Right lung (tissue), 2 donors: ENCODE measurements at regions not wholly inside any gene's neighbourhood (a gene's known extent, or its start where the extent isn't known, plus 50 kb on each side); places are given as distances from the start of the nearest gene placed in this dataset.

Experiments used
- DNase-seq, 2 donors: peaks; one replicate each; pipeline ENCODE4 v3.0.0-alpha.2; 2013

- no peak for DNase-seq
Measured at GRCh38 chr2:128967646-128968045, 649.0 kb upstream of the HS6ST1 start.

DNA sequence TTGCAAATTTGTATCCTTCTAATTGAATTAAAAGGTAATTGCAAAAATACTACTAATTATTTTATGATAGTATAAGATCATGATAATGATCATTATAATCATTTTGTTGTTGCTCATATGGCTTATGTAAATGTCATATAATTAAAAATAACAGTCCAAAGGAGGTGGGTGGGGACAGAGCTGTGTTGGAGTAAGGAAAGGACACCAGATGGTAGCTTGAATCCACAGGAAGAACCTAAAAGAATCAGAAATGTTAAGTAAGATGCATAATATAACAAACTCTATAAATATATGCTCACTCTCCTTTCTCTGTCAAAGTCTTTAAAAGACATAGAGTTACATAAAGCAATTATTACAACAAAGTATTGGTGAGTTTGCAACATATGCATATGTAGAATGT, 650.7 kb upstream of the HS6ST1 start:
- DNase-seq: no peak

- DNase-seq: no peak
Measured at GRCh38 chr2:128970332-128971116, 651.9 kb upstream of the HS6ST1 start.

DNA sequence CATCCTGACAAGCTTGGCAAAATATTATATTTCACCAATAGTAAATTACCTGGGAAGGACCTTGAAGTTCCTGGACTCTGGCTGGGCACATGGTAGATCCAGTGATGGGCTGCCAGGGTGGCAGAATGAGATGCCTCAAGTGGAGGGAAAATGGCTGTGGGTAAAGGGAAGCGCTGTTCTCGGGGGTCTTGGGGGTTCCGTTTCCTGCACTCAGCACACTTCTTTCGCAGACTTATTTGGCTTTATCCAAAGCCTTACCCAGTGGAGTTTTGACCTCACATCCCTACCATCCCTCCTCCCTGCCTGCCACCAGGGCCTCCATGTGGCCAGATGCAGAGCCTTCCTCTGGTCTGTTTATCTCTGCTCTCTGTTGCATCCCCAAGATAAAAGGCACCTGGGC, 654.9 kb upstream of the HS6ST1 start:
- no peak for DNase-seq

DNA sequence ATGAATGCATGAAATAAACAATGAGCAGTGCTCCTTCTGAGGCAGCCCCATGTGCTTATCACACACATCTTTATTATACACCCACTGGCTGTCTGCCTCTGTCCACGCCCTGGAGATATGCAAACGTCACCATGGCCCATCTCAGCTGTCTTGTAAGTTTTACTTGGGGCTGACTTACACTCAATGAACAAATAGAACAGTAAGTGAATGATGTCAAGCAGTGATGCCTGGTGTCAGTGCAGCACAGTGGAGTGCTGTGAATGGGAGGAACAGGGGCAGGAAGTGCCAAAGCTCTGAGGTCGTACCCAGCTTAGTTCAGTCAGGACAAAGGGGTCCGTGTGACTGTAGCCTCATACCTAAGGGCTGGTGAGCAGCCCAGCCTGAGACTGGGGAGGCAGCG, 659.5 kb upstream of the HS6ST1 start:
- DNase-seq: no peak

DNA sequence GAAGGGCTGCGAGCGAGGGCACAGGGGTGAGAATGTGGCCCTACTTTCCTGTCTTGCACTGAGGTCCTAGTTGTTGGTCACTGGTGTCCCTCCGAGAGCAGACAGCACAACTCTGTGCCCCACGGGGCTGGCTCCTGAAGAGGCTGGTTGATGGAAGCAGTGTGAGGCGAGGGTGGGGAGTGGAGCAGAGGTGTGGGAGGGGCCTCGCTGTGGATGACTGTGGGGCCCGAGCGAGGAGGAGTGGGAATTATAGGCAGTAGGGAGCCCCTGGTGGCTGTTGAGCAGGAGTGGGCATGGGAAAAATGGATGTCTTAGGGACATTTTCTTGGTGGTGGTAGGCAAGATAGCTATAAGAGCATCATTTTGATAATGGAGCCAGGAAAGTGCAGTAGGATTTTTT, 660.5 kb upstream of the HS6ST1 start:
- DNase-seq: no peak

DNA sequence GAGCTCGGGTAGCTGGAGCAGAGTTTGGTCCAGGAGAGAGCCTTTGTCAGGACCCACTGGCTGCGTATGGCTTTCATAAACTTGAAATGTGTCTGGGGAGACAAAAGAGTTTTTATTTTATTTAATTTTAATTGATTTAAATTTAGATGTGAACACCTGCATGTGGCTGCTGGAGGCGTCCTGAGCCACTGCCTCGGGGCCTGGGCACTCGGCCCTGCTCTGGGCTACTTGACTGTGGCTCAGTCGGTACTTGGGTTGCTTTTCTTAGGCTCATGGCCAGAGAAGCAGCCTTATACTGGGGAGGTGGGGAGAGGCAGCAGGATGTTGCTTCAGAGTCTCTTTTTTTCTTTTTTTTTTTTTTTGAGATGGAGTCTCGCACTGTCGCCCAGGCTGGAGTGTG, 661.8 kb upstream of the HS6ST1 start:
- DNase-seq: no peak

- no peak for DNase-seq
Measured at GRCh38 chr2:128981353-128981752, 662.7 kb upstream of the HS6ST1 start.

- no peak for DNase-seq
Measured at GRCh38 chr2:128982001-128982400, 663.3 kb upstream of the HS6ST1 start.

DNA sequence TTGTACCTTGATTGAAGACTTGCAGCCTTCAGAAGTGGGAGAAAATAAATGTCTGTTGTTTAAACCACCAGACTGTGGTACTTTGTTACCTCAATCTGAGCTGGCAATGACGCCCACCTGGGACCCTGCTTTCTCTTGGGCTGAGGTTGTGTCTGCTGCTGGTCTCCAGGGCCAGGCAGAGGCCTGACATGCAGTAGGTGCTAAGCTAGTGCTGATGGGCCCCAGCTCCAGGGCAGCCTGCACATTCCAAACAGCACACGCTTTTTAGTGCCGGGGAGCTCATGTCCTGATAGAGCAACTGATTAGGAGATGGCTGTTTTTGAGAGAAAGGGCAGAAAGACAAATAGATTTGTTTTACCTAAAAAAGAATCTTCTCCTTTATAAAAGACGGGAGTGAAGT, 664.0 kb upstream of the HS6ST1 start:
- no peak for DNase-seq

DNA sequence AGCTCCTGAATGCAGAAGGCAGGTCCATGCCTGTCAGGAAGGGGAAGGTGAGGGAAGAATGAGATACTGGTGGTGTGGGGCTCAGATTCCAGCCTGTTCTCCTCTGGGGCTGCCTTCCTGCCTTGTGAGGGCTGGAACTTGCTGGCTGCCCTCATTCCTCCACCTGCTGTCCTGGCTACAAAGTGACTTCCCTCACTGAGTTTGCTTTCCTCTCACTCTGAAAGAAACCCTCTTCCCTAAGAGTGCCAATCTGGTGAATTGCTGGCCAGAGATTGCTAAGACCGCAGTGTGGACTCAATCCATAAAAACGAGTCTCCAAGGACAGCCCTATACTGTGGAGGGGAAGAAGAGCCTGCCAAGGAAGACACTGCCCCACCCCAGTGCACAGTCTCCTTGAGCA, 664.4 kb upstream of the HS6ST1 start:
- no peak for DNase-seq

DNA sequence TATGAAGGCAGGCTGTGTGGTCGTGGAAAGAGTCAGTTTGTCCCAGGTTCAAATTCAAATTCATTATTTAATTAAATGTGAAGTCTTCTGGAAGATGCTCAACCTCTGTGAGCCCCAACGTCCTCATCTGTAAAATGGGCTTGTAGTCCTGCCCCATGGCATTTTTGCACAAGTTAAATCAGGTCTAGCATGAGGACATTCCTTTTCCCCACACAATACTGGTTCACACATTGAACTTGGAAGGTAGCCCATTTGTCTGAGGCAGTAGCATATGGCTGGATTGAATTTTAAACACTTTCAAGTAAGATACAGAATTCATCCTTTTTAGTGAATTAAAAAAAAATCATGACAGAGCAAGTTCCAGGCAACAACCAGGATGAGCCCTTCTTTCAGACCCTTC, 665.4 kb upstream of the HS6ST1 start:
- no peak for DNase-seq

DNA sequence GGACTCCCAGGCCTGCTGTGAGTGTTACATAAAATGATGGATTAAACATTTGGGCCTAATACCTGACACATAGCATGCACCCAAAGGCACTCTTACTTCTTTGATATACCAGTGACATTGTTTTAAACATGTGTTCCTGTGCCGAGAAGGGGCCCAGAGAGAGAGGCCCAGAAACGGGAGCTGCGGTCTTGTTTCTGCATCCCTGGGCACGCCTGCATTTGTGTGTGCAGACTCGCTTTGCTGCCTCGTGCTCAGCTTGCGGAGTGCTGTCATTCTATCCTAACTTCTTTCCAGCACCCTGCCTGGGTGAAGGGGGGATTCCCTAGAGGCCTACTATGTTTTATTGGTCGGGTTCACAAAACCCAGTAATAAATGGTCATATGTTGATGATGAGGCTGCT, 666.2 kb upstream of the HS6ST1 start:
- no peak for DNase-seq

- no peak for DNase-seq
Measured at GRCh38 chr2:128986026-128986715, 667.5 kb upstream of the HS6ST1 start.

DNA sequence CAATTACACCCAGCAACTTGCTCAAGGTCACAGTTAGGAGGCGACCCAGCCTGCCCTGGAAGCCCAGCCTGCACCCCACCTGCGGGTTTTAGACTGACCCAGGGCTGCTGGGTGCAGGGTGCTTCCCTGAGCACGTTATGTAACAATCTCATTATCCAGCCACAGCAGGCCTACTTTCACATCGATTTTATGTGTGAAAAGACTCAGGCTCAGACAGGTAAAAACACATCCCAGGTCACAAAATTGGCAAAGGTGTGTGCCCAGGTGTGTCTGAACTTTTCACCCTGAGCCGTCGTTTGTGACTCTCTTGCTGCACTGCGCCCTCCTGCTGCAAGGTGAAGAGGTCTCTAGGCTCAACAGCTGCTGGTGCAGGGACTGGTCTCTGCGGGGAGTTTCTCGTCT, 668.2 kb upstream of the HS6ST1 start:
- no peak for DNase-seq

DNA sequence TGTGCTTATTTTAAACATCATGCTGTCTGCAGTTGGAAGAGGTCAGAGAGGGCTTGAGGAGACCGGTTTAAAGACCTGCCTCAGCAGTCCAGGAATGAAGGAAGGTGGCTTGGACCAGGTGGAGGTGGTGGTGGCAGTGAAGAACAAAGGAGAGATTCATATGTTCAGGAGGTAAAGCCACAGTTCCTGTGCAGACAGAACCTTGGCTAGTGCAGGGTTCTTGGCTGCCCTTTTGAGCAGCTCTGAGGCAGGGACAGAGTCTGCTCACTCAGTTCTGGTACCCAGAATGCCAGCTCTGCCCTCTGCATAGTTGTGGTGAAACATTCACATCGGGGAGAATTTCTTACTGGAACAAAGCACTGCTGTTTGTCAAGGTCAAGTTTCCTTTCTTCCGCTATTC, 669.7 kb upstream of the HS6ST1 start:
- no peak for DNase-seq

- DNase-seq: no peak
Measured at GRCh38 chr2:128988967-128989366, 670.3 kb upstream of the HS6ST1 start.

- no peak for DNase-seq
Measured at GRCh38 chr2:128995086-128995485, 676.4 kb upstream of the HS6ST1 start.

- no peak for DNase-seq
Measured at GRCh38 chr2:128996078-128996477, 677.4 kb upstream of the HS6ST1 start.

DNA sequence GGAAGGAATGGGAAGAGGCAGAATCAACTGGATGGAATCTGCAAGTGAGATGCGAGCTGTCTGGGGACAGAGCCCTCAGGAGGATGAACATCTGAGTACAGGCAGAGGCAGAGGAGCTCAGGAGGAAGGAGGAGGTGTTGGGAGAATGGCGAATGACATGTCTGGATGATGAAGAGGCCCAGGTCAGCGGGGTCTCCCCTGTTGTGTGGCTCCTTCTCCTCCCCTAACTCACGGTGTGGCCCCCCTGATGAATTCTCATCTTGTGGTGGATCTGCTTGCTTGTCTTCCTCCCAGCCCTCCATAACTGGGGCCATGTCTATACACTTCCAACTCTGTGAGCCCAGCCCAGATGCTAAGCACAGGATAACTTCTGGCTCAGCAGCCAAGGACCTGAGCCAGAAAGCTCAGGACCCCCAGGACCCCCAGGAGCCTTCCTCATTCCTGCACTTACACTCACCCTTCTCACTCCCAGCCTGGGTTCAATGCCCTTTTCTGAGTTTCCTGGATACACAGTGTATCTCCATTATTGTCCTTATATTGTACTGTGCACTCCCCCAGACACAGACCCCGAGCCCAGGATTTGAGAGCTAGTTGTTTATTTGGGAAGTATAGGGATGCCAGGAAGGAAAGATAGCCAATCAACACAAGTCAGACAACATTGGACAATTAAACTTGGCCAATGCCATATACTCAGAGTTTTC, 678.6 kb upstream of the HS6ST1 start:
- DNase-seq: no peak

DNA sequence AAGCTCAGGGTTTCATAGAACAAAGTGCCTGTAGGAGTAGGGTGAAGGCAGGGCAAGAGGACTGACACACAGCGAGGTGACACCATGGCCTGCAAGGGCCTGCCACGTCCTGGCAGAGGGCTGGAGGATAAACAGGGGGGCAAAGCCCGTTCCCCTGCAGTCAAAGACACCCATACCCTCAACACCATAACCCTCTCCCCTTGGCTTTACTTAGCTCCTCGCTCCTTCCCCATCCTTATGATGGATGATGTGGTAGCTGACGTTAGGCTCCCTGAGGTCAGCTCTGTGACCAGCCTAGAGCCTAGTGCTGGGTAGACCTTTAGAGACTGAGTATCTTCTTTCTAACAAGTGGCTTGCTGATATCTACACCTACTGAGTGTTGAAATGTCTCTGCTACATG, 683.3 kb upstream of the HS6ST1 start:
- no peak for DNase-seq

DNA sequence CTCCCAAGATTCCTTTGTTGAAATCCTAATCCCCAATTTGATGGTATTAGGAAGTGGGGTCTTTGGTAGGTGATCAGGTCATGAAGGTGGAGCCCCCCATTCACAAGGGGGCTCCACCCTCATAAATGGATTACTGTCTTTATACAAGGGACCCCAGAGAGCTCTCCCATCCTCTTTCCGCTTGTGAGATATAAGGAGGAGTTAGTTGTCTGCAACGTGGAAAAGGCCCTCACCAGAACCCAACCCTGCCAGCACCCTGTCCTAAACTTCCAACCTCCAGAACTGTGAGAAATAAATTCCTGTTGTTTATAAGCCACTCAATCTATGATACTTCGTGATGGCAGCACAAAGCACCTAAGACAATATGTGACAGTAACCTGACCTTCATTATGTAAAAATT, 684.1 kb upstream of the HS6ST1 start:
- no peak for DNase-seq

DNA sequence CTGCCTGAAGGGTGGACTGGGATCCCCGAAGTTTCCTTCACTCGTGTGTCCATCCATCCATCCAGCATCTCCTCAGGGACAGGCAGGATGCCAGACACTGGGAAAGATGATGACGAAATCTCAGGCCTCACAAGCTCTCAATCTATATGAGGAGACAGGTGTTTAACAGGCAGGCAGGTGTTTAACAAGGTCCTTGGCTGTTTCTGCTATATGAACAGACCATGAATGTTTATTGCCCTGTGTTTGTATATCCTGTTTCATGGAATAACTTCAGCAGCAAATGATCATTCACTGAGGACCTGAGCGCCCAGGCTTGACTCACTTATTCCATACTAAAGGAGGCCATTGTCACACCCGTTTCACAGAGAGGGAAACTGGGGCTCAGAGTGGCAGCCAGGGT, 685.8 kb upstream of the HS6ST1 start:
- no peak for DNase-seq
